HG02970 (cell line): ENCODE measurements at regions not wholly inside any gene's neighbourhood (a gene's known extent, or its start where the extent isn't known, plus 50 kb on each side); places are given as distances from the start of the nearest gene placed in this dataset.

Source experiments
- ATAC-seq: cut with Tn5 transposase; IDR thresholded peaks from one replicate; pipeline ENCODE4 v1.9.1; 2021; ENCODE audit warnings: mild to moderate bottlenecking, moderate library complexity, moderate number of reproducible peaks; ENCODE audit not compliant: unreplicated experiment, low FRiP score

DNA sequence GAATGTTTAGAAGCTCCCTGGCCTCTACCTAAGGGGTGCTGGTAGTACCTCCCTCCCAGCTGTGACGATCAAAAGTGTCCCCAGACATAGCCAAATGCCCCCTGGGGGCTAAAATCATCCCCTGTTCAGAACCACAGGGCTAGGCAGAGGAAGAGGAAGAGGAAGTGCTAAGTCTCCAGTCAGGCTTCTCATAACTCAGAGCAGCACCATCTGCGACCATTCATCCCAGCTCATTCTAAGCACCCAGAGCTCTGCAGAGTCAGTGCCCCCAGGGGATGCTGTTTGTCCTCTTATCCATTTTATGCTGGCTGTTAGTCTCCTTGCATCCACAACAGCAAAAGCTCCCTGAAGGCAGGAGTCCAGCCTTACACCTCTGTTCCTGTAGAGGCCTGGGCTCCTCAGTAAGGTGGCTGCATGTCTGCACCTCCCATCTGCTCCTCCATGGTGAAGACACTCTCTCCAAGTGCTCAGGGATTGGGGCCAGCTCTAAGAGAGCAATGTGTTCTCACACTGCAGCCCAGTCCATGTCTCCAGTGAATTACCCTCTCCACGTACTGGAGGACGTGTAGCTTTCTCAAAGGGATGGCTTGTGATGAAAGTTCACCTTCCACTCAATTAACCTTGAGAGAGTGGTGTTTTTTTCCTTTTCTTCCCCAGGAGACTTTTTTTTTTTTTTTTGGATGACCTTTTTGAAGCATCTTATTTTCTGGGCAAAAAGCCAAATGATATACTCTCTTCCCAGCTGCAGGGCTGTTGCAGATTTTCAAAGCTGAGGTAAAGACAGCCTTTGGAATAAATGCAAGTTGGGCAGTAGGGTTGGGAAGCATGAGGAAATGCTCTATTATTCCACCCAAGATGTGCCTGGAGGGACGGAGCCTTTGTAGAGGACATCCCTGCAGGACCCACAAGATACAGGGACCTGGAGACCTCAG, 158.9 kb upstream of the SLC14A2 start:
- no peak for ATAC-seq

DNA sequence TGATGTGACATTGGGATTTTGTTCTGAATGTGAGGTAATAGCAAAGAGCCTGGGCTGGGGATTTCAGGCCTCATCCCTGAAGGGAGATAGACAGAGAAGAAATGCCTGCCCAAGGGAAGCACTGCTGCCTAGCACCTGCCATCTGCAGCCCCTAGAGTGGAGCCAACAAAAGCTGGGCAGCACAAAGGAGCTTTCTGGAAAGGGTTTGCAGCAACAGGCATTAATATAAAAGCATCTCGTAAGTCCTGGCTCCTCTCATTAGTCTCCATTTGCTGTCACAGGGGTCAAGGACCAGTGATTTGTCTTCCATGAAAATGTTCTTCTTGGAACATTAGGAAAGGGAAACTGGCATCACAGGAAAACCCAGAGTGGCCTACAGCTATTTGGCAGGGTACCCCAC, 157.2 kb upstream of the SLC14A2 start:
- no peak for ATAC-seq

DNA sequence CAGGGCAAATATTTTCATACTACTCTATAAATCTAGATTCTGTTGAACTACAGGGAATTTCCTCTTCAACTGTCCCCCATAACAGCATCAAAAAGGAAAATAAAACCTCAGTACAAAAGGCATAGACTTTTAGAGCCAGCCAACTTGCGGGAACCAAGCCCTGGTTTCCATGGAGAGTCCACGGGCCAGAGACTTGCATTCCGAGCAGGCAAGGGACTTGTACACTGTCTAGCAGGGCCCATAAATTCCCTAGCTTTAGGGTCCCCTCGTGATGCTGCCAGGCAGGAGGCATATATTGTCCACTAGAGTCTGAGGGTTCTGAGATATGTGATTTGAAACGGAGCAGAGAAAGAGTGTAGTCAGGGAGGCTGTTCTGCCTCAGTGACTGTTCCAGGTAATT, 153.1 kb upstream of the SLC14A2 start:
- ATAC-seq: no peak

DNA sequence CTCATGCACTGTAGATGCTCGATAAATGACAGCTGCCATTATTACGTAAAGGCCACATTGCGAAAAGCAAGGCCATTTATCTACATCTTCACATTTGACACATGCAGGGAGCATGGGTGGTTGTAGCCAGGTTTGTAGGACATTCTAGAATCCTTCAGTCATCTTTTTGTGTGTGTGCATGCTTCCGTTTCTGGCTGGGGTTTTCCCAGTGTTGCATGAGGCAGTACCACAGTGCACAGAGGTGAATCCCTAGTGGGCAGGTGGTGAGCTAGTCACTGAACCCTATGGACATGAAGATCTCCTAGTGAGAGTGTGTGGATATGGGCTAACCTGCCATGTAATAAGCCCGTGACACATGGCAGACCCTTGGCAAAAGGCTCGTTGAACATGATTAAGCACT, 151.8 kb upstream of the SLC14A2 start:
- no peak for ATAC-seq

DNA sequence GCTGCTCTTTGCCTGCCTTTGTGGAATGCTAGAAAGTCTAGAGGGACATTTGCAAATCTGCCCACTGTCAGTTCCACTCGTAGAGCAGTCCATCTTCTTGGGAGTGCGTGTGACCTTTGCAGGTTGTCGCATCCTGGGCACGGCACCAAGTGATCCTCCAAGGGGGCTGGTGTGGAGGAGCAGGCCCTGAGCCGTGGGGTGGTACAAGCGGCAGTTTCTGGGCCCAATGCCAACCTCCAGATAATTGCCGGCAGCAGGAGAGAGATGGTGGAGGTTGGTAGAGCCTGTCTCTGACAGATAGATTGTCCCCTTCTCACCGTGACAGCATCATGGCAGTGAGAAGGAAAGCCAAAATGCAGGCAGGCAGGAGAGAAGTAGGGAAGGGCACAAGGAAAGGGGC, 150.7 kb upstream of the SLC14A2 start:
- ATAC-seq: no peak

DNA sequence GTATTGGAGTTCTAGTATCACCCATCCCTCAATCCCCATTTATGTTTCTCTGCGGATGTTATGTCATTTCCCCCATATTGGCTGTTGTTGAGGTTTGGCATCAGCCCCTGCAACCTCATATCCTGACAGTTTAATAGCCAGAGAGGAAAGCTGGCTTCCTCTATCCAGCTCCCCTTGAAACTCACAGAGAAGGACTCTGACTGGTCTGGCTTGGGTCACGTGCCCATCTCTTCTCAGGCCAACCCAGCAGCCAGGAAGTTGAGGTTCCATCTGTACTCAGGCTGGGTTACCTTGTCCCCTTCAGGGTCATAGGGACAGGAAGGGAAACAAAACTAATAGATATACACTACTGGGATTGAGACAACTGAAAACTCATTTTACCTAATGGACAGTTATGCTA, 148.0 kb upstream of the SLC14A2 start:
- ATAC-seq: no peak

DNA sequence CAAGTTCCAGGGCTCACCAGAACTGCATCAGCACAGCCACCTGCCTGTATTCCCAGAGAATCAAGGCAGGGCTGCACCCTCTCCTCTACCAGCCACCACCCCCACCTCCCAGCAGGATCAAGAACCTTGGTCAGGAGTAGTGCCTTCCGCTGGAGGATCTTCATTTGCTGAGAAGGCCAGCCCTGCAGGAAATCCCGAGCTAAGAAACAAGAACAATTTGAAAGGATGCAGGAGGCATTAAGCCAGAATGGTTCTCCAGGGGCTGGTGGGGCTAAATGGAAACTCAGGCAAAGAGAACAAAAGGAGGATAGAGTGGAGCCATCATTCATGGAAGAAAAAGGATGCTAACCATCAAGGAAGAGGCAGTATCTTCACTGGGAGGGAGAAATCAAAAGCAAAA, 147.3 kb upstream of the SLC14A2 start:
- no peak for ATAC-seq

DNA sequence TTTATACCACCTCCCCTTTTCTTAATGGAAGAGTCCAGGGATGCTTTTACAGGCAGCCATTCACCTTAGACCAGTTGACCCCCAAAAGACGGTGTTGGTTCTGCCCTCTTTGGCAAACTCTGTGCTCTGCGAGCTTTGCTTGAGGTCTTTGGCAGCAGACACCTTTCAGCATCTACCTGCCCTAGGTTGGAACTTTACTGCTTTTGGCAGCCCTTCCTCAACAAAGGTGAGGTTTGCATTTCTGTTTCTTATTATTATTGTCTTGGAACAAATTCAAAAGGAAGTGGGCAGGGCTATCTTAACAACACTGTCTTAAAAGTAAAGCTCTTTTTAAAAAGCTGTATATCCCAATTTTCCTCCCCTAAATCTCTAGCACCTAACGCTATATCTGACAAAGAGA, 136.4 kb upstream of the SLC14A2 start:
- no peak for ATAC-seq

DNA sequence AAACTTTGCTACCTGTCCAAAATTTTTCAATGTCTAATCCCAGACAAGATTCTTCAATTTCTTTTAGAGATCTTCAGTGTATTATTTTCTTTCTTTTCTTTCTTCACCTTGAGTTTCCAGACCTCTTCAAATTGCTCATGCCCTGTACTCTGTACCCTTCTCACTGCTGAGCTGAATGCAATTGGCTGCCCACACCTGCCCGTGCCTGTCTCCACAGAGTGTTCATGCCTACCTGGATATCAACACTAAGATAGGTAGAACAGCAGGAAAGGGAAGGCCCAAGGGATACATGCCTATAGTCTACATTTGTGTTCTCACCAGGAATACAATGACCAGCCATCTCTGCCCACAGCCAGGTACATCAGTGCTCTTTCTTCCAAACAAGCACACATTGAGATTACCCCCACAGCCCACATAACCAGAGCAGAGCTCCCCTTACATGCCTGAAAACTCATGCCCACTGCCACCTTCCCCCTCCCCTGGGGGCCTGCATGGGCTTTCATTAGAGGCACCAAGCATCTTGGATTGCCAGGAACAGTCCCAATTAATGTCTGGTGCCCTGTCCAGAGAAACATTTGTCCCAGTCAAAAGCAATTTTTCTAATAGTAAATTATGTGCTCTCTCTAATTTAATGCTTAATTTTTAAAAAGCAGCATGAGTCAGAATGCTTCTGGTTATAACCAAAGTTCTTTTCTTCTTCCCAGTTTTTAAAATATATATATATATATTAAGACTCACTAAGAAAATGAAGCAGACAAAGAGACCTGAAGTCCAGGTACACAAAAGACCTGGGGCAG, 134.9 kb upstream of the SLC14A2 start:
- ATAC-seq: no peak

DNA sequence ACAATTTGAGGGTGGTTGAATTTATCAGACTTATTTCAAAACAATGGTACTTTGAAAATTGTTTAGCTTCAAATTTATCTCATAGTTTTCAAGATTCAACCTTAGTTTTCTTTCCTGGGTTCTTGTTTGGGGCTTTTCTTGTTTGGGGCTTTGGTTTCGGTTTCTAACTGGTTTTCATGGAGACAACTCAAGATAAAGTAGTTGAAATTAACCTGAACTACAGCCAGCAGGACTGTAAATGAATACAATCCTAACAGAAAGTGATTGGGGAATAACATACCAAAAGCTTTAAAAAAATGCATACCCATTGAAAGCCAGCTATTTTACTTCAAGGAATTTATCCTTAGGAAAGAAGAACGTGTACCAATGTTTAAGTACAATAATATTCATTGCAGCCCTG, 133.5 kb upstream of the SLC14A2 start:
- no peak for ATAC-seq

DNA sequence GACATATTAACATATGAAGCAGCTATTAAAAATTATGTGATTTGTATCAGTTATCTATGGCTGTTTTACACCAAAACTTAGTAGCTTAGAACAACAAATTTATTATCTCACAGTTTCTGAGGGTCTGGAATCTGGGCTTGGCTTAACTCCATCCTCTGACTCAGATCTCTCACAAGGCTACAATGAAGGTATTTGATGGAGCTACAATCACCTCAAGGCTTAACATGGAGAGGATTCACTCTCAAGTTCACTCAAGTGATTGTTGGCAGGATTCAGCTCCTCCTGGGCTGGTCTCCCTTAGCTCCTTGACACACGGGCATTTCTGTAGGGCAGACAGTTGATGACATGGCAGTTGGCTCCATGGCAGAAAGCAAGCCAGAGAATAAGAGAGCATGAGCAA, 133.0 kb upstream of the SLC14A2 start:
- no peak for ATAC-seq

DNA sequence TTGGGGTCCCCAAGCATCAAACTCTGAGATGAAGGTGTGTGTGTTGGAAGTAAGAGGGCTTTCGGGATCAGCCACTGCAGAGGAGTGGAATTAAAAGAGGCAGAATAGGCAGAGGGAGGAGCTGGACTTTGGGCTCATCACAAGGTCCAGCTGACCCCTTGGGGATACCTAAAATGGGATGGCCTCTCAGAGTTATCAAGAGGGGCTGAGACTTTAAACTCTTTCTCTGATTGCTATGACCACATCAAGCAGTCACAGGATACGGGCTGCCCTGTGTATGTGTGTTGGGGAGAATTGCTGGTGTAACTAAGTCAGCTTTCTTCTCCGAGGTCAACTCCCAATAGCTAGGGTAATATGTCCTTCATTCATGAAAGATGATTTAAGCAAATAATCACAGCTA, 127.7 kb upstream of the SLC14A2 start:
- ATAC-seq: no peak

DNA sequence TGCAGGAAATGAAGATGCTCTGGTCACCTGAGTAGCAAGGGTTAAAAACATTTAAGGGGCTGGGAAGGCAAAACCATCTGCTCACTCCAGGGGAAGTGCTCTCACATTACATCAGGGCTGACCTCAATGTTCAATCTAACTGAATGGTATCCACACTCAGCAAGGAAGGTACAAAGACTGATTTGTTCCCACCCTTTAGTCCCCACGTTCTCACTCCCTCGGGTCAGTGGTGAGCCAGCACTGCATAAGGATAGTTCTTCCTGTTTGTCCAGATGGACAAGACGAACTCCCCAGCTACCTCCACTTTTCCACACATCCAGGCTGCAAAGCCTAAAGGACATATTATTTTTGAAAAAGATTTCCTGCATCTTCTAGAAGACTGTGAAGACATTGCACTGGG, 126.6 kb upstream of the SLC14A2 start:
- no peak for ATAC-seq

DNA sequence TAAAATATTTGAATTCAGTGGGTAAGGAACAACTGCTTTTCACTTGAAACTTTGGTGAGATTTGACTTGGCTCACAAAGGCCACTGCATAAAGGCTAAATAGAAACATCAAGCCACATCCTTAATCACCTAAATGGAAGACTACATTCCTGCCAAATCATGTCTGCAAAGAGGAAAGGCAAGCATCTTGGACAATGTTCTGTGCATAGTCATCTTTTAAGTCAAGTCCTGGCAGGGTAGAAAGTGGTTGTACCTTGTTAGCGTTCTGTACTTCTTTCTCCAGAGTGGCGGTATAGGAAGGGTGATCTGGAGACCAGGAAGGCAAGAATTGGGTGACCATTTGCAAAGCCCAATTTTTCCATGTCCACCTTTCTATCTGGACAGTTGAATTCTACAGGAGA, 121.4 kb upstream of the SLC14A2 start:
- no peak for ATAC-seq

DNA sequence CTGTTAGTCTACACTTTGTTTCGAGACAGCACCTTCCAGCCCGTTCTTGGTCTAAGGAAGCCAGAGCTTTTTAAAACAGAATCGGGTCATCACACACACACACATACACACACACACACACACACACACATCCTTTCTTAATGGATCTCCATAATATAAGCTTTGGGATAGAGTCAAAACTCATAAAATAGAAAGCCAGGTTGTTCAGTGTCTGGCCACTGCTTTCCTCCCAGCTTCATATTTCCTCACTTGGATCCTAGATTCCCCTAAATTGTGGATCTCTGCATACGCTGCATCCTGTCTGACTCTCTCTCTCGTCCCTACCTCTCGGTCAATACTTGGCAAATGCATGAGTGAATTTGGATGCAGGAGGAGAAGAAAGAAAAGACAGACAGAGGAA, 120.5 kb upstream of the SLC14A2 start:
- ATAC-seq: no peak

DNA sequence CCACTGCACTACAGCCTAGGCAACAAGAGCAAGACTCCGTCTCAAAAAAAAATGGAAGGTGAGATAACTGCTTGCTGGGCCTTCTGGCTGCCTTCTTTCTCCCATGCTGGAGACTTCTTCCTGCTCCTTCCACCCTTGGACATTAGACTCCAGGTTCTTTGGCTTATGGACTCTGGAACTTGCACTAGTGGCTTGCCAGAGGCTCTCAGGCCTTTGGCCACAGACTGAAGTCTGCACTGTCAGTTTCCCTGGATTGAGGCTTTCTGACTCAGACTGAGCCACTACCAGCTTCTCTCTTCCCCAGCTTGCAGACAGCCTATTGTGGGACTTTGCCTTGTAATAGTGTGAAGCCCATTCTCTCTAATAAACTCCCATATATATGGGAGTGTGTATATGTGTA, 118.5 kb upstream of the SLC14A2 start:
- no peak for ATAC-seq

DNA sequence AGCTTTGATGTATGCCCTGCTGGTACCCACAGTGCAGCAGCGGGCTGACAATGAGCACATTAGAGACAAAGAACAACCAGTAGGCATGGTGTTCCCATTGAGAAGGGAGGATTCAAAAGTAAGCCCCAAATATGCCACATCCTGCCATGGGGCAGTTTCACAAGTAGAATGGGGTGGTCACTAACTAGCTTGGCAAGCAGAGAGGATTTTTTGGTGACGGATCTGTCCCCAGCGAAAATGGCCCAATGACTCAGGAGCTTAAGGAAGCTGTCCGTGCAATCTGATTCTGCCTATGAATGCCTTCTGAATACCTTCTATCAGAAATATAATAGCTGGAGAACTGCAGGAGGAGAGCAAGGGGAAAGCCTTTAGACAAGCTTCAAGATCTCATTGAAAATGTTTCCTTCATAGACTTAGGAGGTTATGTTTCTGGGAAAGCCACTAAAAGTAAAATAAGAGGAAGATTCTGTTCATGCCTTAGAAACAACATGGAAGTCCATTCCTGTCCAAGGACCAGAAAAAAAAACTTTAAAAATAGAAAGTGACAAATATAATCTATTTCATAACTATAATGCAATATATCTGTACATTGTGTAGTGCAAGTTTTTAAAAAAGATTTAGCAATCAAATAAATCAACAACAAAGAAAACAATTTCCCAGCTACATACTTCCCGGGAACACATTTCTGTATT, 117.5 kb upstream of the SLC14A2 start:
- ATAC-seq: no peak

DNA sequence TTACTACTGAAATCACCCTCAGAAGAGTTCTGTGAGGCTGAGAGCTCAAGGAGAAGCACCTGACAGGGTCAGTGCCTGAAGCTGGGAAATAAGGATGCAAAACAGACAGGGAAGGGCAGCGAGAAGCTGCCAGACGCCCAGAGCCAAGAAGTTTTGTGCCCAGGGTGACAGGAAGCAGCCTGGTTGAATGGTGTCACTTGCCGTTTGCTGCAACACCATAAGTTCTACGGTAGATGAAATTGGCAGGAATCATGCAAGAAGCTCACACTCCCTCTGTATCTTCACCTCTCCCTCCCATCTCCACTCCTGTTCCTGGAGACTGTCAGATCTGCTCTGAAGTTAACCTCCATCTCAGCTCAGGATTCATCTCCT, 117.0 kb upstream of the SLC14A2 start:
- no peak for ATAC-seq

DNA sequence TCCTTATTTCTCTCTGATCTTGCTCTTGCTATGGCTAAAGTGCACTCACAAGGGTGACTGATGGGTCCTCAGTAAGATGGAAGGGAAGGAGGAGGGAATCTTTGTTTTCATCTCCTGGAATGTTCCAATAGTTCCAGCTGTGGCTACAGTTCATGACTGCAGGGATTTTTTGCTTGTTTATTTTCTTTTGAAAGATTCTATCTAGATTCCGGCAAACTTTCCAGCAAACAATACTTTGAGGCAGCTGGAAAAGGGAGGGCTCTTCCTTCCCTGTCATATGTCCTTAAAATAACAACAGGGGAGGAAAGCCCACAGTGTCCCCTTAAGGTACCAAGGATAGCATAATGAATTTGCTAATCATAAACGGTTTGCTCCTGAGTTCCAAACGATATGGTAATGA, 111.3 kb upstream of the SLC14A2 start:
- ATAC-seq: no peak

DNA sequence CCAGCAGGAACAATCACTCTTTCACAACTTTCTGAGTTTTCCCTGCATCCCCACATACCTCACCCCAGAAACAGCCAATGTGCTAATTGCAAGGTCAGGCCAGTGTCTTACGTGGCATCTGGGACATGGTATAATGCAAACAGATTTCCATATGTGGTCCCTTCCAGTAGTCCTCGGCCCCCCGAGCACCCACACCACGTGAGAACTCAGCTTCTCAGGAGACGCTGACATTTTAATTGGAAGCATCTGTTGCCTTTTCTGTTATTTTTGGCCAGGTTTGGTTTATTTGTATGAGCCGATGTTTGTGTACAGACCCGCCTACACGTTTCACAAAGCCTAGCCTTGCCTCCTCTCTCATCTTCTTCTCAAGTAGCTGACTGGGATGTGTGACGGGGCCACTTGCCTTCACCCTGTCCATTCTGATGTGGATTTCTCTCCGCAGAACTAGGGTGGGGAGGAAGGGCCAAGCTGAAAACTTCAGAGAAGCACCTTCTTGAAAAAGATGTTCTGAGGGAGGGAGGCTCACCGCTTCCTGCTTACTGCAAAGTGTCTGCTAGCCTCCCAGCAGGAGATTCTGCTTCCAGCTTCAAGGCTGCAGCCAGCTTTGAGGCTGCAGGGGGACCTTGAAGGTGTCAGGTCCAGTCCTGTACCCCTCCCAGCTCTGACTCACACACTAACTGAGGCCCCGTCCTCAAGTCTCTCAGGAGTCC, 109.6 kb upstream of the SLC14A2 start:
- no peak for ATAC-seq

DNA sequence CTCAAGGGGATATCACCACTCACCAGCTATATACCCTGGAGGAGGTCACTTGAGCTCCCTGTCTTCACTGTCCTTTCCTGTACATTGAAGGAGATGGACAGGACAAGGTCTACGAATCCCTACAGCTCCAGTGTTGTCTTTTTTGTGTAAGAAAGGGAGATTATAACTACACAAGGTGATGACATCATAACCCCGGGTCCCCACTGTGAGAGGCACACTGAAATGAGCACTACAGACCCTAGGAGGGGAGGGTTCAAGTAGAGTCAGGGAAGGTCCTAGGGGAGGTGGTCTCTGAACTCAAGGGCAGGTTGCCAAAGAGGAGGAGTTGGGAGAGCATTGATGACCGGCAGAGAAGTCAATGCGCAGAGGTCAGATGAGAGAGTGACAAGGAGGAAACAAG, 108.3 kb upstream of the SLC14A2 start:
- no peak for ATAC-seq
